Parathyroid adenoma (tissue), 2 donors: ENCODE measurements at regions not wholly inside any gene's neighbourhood (a gene's known extent, or its start where the extent isn't known, plus 50 kb on each side); places are given as distances from the start of the nearest gene placed in this dataset.

Source experiments
- H2AFZ ChIP-seq: fragments of 300-600 bp; sonication (generic); one replicate; pipeline ENCODE4 v1.7.0; 2017; ENCODE audit warnings: antibody characterized with exemption, mild to moderate bottlenecking
- H3K27ac ChIP-seq: fragments of 300-600 bp; sonication (generic); one replicate; pipeline ENCODE4 v1.7.0; 2017
- H3K27me3 ChIP-seq: fragments of 300-600 bp; sonication (generic); one replicate; pipeline ENCODE4 v1.7.0; 2017; ENCODE audit warnings: low read length; ENCODE audit not compliant: control insufficient read depth, insufficient read depth
- H3K36me3 ChIP-seq: fragments of 300-600 bp; sonication (generic); one replicate; pipeline ENCODE4 v1.7.0; 2017; ENCODE audit warnings: low read length; ENCODE audit not compliant: control insufficient read depth, insufficient read depth
- H3K4me1 ChIP-seq: fragments of 300-600 bp; sonication (generic); one replicate; pipeline ENCODE4 v1.7.0; 2017; ENCODE audit warnings: control low read depth
- H3K4me2 ChIP-seq: fragments of 300-600 bp; sonication (generic); one replicate; pipeline ENCODE4 v1.7.0; 2017; ENCODE audit warnings: low read length
- H3K4me3 ChIP-seq: fragments of 300-600 bp; sonication (generic); one replicate; pipeline ENCODE4 v1.7.0; 2017; ENCODE audit warnings: low read depth, low read length
- H3K79me2 ChIP-seq: fragments of 300-600 bp; sonication (generic); one replicate; pipeline ENCODE4 v1.7.0; 2017; ENCODE audit warnings: control low read depth
- H3K9ac ChIP-seq: fragments of 300-600 bp; sonication (generic); one replicate; pipeline ENCODE4 v1.7.0; 2017; ENCODE audit warnings: mild to moderate bottlenecking
- H3K9me3 ChIP-seq: fragments of 300-600 bp; sonication (generic); one replicate; pipeline ENCODE4 v1.7.0; 2017; ENCODE audit warnings: low read length; ENCODE audit not compliant: control insufficient read depth
- CTCF ChIP-seq: fragments of 300-600 bp; sonication (generic); IDR thresholded peaks from one replicate; pipeline ENCODE4 v1.7.0; 2017; ENCODE audit warnings: antibody characterized with exemption, mild to moderate bottlenecking
- donor health status: primary hyperparathyroidism.

GRCh38 chr2:186255823-186256222 lies 230.2 kb upstream of the ZC3H15 start:
- Histone ChIP-seq H3K27me3 (no peaks in the 10 kb centered on the region), H3K36me3 (no peaks in the 10 kb centered on the region), H3K9me3 (no peaks in the 10 kb centered on the region), H3K4me2 (no peak overlapping the region), H3K27ac (no peak overlapping the region), H2AFZ (no peak overlapping the region), H3K9ac (no peak overlapping the region), H3K4me1 (no peaks in the 10 kb centered on the region), H3K4me3 (no peak overlapping the region), H3K79me2 (no peaks in the 10 kb centered on the region)
- TF ChIP-seq CTCF = no peak

- Histone ChIP-seq H3K36me3 (no peaks in the 10 kb centered on the region), H3K4me2 (no peak overlapping the region), H2AFZ (no peak overlapping the region), H3K27ac (no peak overlapping the region), H3K27me3 (no peaks in the 10 kb centered on the region), H3K9ac (no peak overlapping the region), H3K9me3 (no peaks in the 10 kb centered on the region), H3K4me3 (no peak overlapping the region), H3K79me2 (no peaks in the 10 kb centered on the region), H3K4me1 (no peaks in the 10 kb centered on the region)
- TF ChIP-seq CTCF = peak; percentile 48
Measured at GRCh38 chr2:186256540-186256939, 229.5 kb upstream of the ZC3H15 start.

- H3K27me3 ChIP-seq = no peaks in the 10 kb centered on the region
- no peak overlapping the region for H3K4me2 ChIP-seq
- no peaks in the 10 kb centered on the region for H3K79me2 ChIP-seq
- H3K27ac ChIP-seq = no peak overlapping the region
- H3K4me3 ChIP-seq = no peak overlapping the region
- no peaks in the 10 kb centered on the region for H3K4me1 ChIP-seq
- TF ChIP-seq CTCF = no peak
- H3K36me3 ChIP-seq = no peaks in the 10 kb centered on the region
- no peak overlapping the region for H2AFZ ChIP-seq
- H3K9me3 ChIP-seq = no peaks in the 10 kb centered on the region
- no peak overlapping the region for H3K9ac ChIP-seq
Measured at GRCh38 chr2:186263673-186264250, 222.3 kb upstream of the ZC3H15 start.

- Histone ChIP-seq H3K27me3 (no peaks in the 10 kb centered on the region), H3K9me3 (no peaks in the 10 kb centered on the region), H3K4me2 (no peak overlapping the region), H3K4me3 (no peak overlapping the region), H3K79me2 (no peaks in the 10 kb centered on the region), H3K36me3 (no peaks in the 10 kb centered on the region), H2AFZ (no peak overlapping the region), H3K4me1 (no peaks in the 10 kb centered on the region), H3K27ac (no peak overlapping the region), H3K9ac (no peak overlapping the region)
- TF ChIP-seq CTCF = no peak
Measured at GRCh38 chr2:186269536-186269935, 216.5 kb upstream of the ZC3H15 start.

- H3K4me3 ChIP-seq = no peak overlapping the region
- H3K27ac ChIP-seq = no peak overlapping the region
- H3K4me2 ChIP-seq = no peak overlapping the region
- H3K36me3 ChIP-seq = no peaks in the 10 kb centered on the region
- no peaks in the 10 kb centered on the region for H3K9me3 ChIP-seq
- no peaks in the 10 kb centered on the region for H3K4me1 ChIP-seq
- H3K27me3 ChIP-seq = no peaks in the 10 kb centered on the region
- no peak overlapping the region for H3K9ac ChIP-seq
- no peak overlapping the region for H2AFZ ChIP-seq
- no peaks in the 10 kb centered on the region for H3K79me2 ChIP-seq
- no peak for TF ChIP-seq CTCF
Measured at GRCh38 chr2:186273953-186274352, 212.1 kb upstream of the ZC3H15 start.
